CD4-positive, alpha-beta T cell treated with Interleukin-1 beta for 1 hour (primary cell): ENCODE measurements at regions not wholly inside any gene's neighbourhood (a gene's known extent, or its start where the extent isn't known, plus 50 kb on each side); places are given as distances from the start of the nearest gene placed in this dataset.
"Not testable (repeated sequence)": the region's sequence is repeated elsewhere in the genome, so short reads cannot be mapped to it uniquely, and the experiment has no call there.

Experiments used
- DNase-seq, 2 donors: peaks; one replicate each; pipeline ENCODE4 v3.0.0-alpha.2; 2020 to 2022

DNA sequence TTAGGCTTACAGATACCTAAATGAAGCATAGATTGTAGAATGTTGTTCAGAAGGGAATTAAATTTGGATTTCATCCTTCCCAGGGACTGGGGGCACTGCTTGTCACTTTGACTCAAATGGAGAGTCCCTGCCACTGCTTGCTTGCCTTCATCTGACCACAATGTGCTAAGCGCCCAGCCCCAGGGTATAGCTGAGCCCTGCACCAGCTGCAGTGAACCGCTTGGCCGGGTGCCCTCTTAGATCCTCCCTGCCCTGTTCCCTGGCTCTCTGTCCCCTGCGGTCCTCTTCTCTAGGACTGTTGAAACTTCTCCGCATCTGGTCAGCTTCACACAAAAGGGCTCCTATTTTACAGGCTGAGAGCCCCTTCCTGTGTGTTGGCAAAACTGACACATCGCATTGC, 170.9 kb downstream of the BCL2L11 start:
- not testable (repeated sequence) for DNase-seq

DNA sequence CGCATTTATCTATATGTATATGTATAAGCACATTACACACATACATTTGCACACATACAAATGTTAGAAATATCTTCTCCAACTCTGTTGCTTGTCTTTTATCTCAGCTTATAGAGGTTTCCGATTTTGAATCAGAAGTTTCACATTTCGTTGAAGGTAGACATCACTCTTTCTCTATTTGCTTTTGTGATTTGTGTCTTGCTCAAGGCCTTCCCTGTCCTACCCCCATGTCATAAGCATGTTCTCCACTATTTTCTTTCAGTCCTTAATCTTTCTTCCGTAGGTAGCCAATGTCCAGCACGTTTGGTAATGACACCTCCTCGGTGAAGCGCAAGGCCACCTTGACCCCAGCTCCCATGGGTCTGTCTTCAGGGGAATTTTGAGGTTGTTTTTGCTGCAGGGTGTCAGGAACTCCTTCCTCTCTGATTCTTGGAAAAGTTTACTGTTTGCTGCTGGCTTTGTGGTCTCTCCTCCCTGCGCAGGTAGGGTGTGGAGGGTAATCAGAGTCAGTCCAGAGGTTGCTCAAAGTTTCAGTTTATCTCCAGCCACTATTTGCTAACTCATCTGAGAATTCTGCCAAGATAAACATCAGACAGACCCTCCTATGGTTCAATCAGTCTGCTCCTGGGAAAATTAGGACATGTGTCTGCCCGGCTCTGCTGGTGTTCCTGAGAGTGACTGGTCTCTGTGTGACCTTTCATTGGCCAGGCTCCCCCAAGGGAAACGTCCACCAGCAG, 171.7 kb downstream of the BCL2L11 start:
- DNase-seq = not testable (repeated sequence)

DNA sequence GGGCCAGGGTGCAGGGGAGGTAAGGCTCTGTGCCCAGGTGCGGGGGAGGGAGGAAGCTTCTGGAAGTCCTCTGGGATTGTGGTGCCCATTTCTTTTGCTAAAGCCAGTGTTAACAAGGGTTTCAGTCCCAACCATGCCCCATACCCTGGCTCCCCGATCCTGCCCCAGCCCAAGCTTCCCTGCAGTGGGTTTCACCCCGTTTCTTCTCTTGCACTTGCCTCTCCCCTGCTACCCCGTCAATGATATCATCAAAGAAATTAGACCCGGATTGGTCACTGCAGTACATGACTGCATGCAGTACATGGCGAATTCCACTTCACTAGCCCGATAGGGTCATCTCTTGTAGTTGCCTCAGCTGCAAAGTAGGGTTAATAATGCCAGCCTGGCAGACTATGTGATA, 174.0 kb downstream of the BCL2L11 start:
- not testable (repeated sequence) for DNase-seq

DNA sequence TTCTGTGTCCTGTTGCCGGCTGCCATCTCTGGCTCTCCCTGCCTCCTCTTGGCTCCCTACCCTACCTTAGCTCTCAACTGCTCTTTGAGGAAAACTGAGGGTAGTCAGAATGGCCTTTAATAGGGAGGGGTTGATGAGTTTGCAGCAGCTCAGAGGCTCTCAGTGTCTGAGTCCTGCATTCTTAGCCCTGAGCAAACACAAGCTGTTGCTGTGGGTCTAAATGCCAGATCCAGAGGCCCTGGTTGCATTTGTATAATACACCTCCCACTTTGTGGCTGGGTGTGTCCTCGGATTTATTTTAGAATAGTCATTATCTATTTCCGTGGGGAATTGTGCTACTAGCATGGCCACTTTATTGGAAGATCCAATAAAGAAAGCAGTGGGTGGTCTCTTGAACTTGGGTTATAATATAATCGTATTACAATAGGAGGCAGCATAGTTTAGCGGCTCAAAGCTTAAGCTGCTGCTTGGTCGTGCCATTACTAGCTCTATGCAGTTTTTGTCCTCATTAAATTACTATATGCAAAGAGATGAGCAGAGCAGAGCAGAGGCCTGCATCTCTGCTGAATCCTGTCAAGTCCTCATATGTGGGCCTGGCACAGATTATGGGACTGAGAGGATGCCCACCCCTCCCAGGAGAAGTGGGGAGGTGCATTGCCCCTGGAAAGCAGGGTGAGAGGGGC, 175.5 kb downstream of the BCL2L11 start:
- DNase-seq = not testable (repeated sequence)

DNA sequence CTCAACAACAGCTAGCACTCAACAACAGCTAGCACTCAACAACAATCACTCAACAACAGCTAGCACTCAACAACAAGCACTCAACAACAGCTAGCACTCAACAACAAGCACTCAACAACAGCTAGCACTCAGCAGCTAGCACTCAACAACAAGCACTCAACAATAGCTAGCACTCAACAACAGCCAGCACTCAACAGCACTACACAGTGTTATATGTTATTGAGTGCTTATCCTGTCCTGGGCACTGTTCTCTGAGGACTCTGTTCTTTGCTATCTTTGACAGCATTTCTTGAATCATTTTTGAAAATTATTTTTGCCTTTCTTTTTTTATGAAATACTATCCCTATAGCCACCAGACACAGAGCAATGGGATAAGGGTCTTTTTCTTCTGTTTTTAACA, 176.4 kb downstream of the BCL2L11 start:
- DNase-seq = not testable (repeated sequence)

DNA sequence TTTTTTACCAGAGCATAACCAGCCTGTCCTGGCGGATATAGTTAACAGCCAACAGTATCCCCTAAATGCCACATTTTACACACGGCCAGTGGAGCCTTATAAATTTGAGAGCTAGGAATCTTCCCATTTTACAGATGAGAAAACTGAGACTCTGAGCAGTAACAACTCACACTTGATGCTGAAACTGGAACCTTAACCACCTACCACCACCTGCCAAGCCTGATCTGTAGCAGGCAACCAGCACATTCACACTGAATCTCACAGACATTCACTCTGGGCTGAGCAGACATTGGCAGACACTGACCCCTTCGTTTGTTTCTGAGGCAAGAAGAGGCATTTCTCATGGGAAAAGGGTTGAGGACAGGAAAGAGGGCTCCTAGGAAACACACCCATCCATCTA, 178.2 kb downstream of the BCL2L11 start:
- not testable (repeated sequence) for DNase-seq

DNA sequence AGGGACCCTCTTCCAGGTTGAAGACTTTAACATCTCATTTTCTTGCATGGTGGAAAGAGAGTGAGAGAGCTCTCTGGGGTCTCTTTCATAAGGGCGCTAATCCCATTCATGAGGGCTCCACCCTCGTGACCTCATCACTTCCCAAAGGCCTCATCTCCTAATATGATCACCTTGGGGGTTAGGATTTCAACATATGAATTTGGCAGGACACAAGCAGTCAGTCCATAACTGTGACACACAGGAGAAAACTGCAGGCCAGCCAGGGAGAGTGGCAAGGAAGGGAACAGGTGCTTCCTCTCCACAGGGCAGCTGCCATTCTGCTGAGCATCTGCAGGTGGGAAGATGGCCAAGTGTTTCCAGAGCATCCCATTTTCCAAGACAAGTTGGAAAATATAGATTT, 178.9 kb downstream of the BCL2L11 start:
- DNase-seq = not testable (repeated sequence)

DNA sequence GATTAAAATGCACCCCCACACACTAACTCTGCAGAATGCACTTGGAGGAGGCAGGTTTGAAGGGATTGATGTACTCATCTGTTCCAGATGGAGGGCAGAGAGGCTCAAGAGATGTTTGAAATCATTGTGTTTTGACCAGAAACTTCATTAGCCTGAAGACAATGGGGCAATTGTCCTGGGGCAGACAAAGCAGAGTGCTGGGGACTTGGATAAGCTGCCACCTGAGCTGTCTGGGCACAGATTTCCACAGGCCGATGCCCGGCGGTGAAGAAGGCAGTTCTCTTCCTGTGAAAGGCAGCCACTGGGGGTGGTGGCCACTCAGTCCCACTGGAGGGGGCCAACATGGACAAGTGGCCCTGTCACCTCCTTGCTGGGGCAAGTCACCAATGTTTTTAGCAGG, 181.0 kb downstream of the BCL2L11 start:
- DNase-seq = not testable (repeated sequence)

DNA sequence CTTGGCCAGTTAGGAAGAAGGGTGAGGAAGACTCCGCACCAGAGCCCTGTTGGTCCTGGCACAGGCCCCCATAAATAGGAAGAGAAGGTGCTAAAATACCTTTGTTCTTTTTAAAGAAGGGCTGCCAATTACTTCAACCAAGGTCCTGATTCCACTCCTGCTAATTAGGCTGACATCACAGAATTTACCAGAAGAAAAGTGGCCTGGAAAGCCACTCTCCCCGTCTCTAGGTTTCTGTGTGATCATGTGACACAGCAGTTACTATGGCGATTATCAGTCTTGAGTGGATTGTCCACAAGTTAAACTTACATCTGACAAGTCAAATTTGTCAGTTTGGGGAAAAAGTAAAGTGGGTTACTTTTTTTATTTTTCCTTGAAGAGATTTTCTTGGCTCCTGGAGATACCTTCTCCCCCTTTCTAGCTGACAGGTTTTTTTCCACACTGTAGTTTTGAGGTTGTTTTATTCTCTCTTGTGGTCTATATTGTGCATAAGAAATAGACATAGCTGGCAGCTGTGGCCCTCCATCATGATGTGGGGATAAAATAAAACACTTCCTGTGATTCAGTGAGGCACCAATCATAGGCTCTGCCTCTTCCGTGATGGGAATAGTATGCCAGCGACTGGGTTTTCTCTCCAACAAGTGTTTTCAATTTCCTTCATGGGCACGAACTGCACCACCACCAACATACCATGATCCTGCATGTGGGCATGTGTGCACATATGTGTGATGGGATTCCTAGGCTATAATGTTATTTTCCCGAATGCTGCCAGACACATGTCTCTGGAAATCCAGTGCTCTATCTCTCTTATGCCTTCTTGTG, 181.9 kb downstream of the BCL2L11 start:
- not testable (repeated sequence) for DNase-seq

DNA sequence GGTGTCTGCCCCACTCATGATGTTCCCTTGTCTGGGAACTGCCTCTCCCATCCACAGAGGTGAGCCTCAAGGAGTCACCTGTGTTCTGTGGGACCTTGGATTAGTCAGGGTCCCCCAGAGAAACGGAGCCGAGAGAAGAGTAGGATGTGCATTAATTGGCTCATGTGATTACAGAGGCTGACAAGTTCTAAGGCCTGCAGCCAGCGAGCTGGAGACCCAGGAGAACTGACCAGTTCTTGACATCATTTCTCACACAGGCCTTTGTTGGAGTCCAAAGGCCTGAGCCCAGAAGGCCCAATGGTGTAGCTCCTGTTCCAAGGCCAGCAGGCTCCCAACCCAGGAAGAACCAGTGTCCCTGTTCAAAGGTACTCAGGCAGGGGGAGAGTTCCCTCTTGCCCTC, 186.6 kb downstream of the BCL2L11 start:
- DNase-seq = not testable (repeated sequence)

DNA sequence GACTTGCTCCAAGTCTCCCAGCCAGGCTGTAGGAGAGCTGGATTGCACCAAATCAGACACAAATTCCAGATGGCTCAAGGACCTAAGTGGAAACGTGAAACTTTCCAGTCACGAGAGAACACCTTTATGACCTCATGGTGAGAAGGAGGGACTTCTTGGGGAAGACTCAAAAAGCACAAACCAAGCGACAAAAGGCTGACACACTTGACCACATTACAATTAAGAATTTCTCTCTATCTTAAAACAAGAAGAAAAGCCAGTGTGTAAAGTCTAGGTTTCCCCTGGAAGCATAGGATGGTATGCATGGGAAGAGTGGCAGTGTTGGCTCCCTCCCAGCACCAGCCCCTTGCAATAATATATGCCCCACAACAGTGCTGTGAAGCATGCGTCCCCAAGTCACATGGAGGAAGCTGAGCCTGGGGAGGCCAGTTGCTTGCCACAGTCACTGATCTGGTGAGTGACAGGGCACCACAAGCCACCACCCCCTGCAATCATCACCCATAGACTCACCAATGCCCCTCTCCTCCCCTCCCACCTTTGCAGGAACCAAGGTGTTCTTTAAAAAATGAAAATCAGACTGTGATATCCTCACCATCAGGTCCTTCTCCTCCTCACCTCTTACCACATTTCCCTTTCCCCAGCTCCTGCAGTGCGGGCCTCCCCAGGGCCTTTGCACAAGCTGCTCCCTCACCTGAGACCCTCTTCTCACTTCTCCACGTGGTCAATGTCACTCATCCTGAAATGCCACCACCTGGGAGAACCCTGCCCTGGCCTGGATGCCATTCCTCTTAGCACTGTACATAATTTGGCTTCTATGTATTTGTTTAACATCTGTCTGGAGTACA, 188.7 kb downstream of the BCL2L11 start:
- DNase-seq = not testable (repeated sequence)

DNA sequence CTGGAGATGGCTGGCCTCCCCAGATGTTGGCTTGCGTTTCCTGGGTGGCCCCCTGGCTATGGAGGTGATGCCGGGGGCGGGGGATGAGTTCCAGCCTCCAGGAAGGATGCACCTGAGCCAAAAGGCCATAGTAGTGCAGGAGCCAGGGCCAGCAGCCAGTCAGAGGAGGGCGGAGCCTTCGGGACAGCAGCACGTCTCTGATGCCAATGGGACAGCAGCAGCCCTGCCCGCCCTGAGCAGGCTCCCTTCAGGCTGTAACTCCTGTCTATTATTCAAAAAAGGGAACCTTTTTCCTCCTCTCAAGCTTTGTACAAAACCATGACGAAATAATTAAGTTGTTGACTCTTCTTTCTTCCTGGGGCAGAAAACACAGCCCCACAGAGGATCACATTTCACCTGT, 189.7 kb downstream of the BCL2L11 start:
- not testable (repeated sequence) for DNase-seq

DNA sequence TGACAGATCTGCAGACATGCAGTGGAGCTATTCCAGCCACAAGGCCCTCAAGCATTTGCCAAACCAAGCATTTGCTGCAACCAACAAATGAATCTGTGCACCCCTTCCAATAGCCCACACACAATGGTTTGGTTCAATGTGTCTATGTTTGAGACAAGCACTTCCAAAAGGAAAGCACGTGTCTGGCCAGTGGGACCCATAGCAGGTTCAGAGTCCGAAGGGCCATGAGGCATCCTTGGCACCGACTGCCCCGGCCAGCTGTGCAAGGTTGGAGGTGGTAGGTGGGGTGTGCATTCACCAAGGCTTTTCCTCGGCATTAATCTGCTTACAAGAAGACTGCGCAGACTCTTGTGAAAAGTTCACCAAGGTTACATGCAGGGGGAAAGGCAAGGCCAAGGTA, 190.9 kb downstream of the BCL2L11 start:
- DNase-seq = not testable (repeated sequence)

DNA sequence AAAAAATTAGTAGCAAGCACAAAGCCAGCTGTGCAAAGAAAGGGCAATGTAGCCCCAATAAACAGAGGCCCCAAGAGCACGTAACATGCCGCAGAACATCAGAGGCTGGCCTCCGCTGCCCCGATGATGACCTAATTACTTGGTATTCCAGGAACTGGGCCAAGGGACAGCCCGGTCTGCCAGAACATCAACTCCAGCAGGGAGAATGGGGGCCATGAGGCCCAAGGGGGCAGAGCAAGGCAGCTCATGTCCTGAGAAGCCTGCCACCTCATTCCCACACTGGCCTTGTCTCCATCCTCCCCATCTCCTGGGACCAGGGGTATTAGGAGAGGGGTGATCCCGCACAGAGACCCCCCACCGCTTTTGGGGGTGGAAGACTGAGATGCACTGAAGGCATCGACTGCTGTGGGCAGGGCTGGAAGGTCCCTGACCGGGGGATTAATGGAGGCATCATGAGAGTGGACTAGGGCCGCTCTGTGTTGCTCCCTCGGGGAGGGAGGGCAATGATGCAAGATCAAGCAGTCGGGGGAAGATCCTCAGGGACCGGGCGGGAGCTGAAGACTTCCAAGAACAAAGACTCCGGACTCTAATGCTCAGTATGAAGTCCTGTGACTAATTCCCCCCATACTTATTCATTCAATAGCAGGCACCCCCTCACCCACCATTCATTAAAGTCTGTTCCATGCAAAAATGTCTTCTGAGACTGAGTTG, 192.3 kb downstream of the BCL2L11 start:
- not testable (repeated sequence) for DNase-seq

DNA sequence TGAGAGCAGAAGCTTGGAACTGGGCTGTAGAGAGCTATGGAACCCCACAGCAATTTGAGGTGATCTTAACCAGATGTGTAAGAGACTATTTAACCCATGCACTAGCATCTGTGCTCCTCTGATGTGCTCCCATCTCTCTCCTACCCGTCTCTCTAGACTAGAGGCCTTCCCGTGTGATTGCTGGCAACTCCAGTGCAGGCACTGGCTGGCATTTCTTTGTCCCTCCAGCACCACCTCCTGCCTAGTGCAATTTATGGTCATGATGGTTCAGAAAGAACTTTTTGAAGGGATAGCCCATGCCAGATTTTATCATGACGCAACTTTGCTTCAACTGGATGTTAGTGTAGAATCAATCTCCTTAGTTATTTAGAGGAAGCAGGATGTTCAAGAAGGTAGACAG, 193.0 kb downstream of the BCL2L11 start:
- not testable (repeated sequence) for DNase-seq

DNA sequence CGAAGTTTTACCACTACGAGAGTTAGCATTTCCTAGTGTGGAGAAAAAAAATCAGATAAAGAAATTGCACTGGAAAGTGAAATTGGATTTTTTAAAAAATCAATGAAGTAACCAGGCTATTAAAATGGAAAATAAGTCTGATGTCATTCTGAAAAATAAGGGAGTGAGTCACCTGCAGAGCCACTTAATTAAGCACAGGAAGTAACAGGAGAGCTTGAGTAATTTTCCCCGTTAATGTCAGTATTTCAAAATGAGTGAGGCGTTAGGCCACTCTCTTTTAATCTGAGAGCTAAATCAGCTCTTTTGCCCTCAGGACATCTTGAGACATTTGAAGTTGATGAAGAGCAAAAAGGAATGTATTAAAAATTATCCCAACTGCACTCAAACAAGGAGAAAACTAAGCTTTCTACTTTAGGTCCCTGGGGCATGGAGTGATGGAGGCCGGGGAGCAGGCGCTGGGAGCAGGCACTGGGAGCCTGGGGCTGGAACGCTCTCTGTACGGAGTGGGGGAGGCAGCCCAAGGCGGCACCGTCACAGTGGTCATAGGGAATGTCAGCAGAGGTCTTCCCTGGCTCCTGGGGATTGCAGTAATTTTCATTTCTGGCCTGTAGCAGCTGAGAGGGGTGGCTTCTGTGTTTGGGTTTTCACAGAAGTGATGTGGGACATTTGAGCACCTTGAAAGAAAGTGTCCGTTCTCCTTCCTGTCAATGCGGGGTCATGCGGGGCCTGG, 194.6 kb downstream of the BCL2L11 start:
- DNase-seq = not testable (repeated sequence)

DNA sequence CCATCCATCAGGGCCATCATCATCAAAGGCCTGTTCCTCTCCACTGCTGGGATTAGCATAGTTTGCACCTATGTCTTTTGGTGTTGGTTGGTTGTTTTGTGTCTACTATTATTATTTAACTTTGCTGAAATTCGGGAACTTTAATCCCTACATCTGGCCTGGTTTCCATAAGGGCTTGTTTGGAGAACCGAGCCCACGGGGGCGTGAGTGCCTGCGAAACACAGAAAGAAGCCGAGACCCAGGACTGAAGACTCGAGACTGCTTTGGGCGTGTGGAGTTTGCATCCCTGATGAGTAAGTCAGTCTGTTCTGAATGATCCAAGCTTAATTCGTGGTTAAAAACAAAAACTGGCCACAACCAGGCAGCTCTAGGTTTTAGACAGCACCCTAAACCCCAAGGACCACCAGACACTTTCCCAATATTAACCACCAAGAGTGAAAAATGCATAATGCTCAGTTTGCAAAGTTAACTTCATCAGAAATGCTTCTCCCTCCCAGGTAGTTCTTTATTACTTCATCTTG, 195.6 kb downstream of the BCL2L11 start:
- not testable (repeated sequence) for DNase-seq

DNA sequence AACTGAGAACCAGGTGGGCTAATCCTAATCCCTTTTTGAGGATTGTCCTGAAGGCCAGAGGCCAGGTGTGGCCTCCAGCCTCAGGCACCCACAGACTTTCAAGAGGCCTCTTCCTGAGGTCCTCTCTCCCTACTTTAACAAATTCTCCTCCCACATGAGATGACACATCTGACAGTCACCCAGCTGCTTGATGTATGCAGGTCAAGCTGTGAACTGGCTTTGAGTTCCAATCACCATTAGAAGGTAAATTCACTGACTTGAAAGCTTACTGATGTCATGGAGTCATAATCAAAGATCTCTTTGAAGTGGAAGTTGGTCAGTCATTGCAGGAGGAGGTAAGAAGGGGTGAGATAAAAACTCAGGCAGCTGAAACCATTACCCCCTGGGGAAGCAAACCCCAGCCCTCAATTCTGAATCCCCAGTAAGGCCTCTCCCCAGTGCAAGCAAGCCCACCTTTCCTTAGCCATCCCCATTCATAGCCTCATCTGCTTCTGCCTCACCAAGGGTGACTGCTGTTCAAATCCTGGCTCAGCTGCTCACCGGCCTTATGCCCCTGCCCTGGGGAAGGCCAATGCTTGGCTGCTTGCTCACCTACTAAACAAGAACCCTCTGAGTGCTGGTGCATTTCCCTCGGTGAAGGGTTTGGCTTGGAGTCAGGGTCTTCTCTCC, 196.3 kb downstream of the BCL2L11 start:
- not testable (repeated sequence) for DNase-seq

DNA sequence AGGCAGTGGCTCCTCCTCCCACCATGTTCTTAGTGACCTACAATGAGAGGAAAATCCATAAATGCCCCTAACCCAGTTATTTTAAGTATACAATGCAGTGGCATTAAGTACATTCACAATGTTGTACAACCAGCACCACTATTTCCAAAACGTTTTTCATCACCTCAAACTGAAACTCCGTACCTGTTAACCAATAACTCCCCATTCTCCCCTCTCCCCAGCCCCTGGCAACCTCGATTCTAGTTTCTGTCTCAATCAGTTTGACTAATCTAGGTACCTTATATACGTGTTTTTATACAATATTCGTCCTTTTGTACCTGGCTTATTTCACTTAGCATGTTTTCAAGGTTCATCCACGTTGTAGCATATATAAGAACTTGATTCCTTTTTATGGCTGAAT, 198.8 kb downstream of the BCL2L11 start:
- not testable (repeated sequence) for DNase-seq

DNA sequence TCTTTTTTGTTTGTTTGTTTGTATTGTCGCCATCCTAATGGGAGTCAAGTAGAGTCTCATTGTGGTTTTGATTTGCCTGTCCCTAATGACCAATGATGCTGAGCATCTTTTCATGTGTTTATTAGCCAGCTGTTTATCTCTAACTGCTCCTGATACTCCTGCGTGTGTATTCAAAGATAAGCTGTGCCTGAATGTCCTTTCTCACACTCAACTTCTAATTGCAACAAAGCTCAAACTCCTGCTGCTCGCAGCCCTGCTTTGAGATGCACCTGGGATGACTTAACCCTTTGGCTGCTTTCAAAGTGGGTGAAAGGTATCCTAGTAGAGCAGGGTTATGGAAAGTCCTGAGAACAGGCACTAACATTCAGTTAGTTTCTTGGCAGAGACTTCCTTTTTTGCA, 199.6 kb downstream of the BCL2L11 start:
- DNase-seq = not testable (repeated sequence)
